NCI-H146 (cell line): ENCODE measurements at regions not wholly inside any gene's neighbourhood (a gene's known extent, or its start where the extent isn't known, plus 50 kb on each side); places are given as distances from the start of the nearest gene placed in this dataset.

ENCODE experiments used
- DNase-seq: peaks from one replicate; lab custom pipeline; 2025; lab: John Stamatoyannopoulos, UW

- DNase-seq: no peak
Measured at GRCh38 chr18:25724121-25724520, 366.3 kb downstream of the SS18 start.

GRCh38 chr18:25713103-25713502 lies 361.1 kb upstream of the ZNF521 start:
- no peak for DNase-seq

GRCh38 chr18:25710981-25711380 lies 359.0 kb upstream of the ZNF521 start:
- DNase-seq: no peak

GRCh38 chr18:25705650-25706049 lies 353.7 kb upstream of the ZNF521 start:
- DNase-seq: no peak

- no peak for DNase-seq
Measured at GRCh38 chr18:25704494-25704893, 352.5 kb upstream of the ZNF521 start.

- no peak for DNase-seq
Measured at GRCh38 chr18:25704071-25704470, 352.1 kb upstream of the ZNF521 start.

- no peak for DNase-seq
Measured at GRCh38 chr18:25701821-25702220, 349.9 kb upstream of the ZNF521 start.

- no peak for DNase-seq
Measured at GRCh38 chr18:25686960-25687500, 335.1 kb upstream of the ZNF521 start.

- DNase-seq: no peak
Measured at GRCh38 chr18:25685088-25685487, 333.1 kb upstream of the ZNF521 start.

GRCh38 chr18:25679491-25679890 lies 327.5 kb upstream of the ZNF521 start:
- no peak for DNase-seq

GRCh38 chr18:25678221-25678620 lies 326.3 kb upstream of the ZNF521 start:
- no peak for DNase-seq

- no peak for DNase-seq
Measured at GRCh38 chr18:25675123-25675850, 323.3 kb upstream of the ZNF521 start.

GRCh38 chr18:25674183-25674582 lies 322.2 kb upstream of the ZNF521 start:
- DNase-seq: no peak

GRCh38 chr18:25672490-25672889 lies 320.5 kb upstream of the ZNF521 start:
- no peak for DNase-seq

GRCh38 chr18:25669741-25670140 lies 317.8 kb upstream of the ZNF521 start:
- no peak for DNase-seq

- no peak for DNase-seq
Measured at GRCh38 chr18:25662272-25662671, 310.3 kb upstream of the ZNF521 start.

GRCh38 chr18:25661831-25662230 lies 309.9 kb upstream of the ZNF521 start:
- DNase-seq: no peak

- no peak for DNase-seq
Measured at GRCh38 chr18:25659541-25659940, 307.6 kb upstream of the ZNF521 start.

- no peak for DNase-seq
Measured at GRCh38 chr18:25658476-25658875, 306.5 kb upstream of the ZNF521 start.

GRCh38 chr18:25651553-25651952 lies 299.6 kb upstream of the ZNF521 start:
- no peak for DNase-seq

- no peak for DNase-seq
Measured at GRCh38 chr18:25650201-25650941, 298.4 kb upstream of the ZNF521 start.

GRCh38 chr18:25648716-25649260 lies 296.8 kb upstream of the ZNF521 start:
- DNase-seq: no peak

GRCh38 chr18:25647404-25647803 lies 295.4 kb upstream of the ZNF521 start:
- no peak for DNase-seq
